NCI-H2196 treated with DMSO at 0.1 percent for 48 hours (cell line): ENCODE measurements at regions not wholly inside any gene's neighbourhood (a gene's known extent, or its start where the extent isn't known, plus 50 kb on each side); places are given as distances from the start of the nearest gene placed in this dataset.

Experiments used
- DNase-seq: peaks from one replicate; lab custom pipeline; 2025; ENCODE audit not compliant: unreplicated experiment; lab: John Stamatoyannopoulos, UW

GRCh38 chr1:83735526-83735925 is 263.4 kb downstream of the TTLL7 start:
- no peak for DNase-seq

- no peak for DNase-seq
These were observed 264.5 kb downstream of the TTLL7 start for GRCh38 chr1:83734420-83734819.

GRCh38 chr1:83725735-83726360 is 273.1 kb downstream of the TTLL7 start:
- no peak for DNase-seq

DNA sequence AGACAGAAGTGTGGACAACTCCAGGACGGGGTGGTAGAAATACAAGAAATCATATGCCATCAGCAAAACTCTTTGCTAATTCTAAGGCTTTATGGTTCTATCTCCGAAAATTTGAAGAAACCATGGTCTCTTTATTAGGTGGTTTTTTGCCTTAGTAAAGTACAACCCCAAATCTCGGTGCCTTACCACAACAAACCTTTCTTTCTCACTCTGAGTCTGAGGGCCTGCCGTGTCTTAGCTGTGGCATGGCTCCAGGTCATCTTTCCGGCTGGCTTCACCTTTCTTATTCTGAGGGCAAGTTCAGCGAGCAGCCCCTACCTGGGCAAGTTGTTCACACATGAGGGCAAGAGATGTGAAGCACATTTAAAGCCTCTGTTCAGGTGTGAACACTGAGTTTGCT is 280.6 kb downstream of the TTLL7 start:
- no peak for DNase-seq

DNA sequence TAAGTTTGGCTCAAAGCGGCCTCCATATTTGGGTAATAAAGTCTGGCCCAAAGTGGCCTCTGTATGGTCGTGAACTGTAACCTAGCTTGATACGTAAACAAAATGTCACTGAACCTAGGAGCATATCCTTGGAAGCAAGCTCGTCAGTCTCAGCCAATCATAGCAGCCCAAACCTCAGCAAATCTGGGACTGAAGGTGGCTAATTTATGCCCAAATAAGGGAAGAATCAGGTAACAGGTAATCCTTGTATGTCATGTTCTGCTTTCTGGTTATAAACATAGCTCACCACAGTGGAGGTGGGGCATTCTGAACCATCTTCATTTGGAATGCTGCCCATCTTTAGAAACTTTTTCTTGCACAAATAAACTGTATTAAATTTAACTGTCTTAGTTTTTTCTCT is 281.1 kb downstream of the TTLL7 start:
- DNase-seq: no peak

GRCh38 chr1:83716641-83717040 is 282.3 kb downstream of the TTLL7 start:
- no peak for DNase-seq

DNA sequence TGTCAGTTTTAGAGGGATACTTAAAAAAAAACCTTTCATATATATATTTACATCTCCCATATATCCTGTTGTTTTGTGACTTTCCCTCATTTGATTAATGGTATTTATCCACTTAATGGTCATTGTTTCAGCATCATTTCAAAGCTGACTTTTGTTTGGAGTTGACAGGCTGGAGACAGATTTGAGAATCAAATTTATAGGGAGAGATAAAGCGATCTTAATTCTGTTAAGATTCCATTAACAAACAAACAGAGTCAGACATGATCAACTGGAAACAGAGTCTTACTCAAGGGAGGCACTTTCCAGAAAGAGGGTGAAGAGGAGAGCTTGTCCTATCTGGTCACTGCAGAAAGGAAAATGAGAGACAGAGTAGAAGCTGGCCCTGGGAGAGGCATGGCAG is 283.4 kb downstream of the TTLL7 start:
- DNase-seq: no peak

- no peak for DNase-seq
These were observed 289.3 kb downstream of the TTLL7 start for GRCh38 chr1:83709662-83710061.

DNA sequence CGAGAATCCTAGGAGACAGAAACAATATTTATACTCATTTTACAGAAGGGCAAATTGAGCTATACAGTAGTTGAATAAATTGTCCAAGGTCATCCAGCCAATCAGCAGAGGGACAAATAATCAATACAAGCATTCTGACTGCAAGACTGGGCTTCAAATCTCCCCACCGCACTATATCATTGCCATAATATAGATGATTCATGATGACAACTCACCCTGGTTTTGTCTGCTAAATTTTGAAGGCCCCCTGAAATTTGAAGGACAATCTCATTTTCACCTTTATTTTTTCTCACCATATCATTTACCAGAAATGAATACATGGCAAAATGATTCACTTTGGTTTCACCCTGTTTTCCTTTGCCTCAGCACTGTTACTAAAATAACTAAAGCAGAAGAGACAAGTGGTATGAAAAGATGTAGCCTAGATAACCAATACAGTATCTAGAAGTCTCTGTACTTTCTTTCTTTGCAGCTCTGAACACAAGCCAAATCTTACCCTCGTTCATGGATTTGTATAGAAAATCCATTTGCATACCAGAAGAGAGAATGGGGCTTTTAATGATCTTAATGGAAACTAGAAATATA is 292.5 kb downstream of the TTLL7 start:
- DNase-seq: no peak

DNA sequence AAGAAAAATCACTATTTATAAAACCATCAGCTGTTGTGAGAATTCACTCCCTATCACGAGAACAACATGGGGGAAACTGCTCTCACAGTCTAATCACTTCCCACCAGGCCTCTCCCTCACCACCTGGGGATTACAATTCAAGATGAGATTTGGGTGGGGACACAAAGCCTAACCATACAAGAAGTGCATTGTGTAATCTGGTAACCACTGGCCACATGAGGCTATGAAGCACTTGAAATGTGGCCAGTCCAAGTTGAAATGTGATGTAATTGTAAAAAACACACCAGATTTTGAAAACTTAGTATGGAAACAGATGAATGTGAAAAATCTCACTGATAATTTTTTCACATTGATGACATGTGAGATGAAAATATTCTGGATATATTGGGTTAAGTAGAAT is 293.8 kb downstream of the TTLL7 start:
- DNase-seq: no peak

DNA sequence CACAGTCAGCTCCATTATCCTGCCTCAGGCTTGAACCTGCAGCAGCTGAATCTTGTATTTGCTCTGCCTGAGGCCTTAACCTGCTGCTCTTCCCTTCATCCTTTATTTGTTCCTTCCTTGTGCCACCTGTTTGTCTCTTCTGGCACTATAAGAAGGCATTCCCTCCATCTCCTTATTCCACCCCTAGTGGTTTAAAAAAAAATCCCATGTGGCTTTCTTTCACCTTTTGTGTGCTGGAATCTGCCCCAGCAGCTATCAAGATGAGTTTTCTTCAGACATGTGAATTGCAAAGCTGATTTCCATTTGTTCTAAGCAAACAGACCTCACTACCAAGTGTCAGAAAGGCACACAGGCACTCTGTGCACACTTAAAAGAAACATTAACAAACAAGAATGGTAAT is 294.6 kb downstream of the TTLL7 start:
- no peak for DNase-seq

DNA sequence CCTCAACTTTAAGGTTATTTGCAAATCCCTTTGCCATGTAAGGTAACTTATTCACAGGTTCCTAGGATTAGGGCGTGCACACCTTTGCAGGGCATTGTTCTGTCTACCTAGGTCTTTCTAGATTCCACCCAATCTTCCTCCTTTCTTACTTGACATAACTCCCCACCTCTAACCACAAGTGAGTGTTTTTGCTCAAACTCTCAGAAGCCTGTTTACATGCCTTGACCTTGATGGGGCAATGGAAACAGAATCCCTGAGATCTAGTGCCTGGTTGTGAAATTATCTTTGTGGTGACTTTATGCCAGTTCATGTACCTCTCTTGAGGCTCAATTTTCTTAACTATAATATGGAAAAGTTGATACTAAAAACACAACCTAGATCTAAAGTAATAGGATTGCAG is 296.6 kb downstream of the TTLL7 start:
- DNase-seq: no peak

- no peak for DNase-seq
These were observed 297.6 kb downstream of the TTLL7 start for GRCh38 chr1:83701355-83701754.

DNA sequence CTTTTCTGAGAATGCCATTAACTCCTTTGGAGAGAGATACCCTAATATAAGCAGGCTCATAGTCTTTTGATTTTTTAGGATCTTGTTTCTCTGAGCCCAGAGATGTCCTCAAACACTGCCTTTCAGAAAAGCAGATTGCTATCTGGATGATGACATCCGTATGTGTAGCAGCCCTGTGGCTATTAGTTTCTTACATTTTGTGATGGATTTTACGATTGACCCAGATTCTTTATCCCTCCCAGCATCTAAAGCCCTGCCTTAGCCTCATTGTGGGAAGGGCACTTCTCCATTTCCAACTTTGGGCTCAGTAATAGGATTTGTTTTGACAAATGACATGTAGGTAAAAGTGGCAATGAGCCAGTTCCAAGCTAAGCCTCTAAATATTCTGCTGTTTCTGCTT is 300.3 kb downstream of the TTLL7 start:
- DNase-seq: no peak

- no peak for DNase-seq
These were observed 301.0 kb downstream of the TTLL7 start for GRCh38 chr1:83697961-83698360.

- DNase-seq: no peak
These were observed 301.7 kb downstream of the TTLL7 start for GRCh38 chr1:83697220-83697619.

DNA sequence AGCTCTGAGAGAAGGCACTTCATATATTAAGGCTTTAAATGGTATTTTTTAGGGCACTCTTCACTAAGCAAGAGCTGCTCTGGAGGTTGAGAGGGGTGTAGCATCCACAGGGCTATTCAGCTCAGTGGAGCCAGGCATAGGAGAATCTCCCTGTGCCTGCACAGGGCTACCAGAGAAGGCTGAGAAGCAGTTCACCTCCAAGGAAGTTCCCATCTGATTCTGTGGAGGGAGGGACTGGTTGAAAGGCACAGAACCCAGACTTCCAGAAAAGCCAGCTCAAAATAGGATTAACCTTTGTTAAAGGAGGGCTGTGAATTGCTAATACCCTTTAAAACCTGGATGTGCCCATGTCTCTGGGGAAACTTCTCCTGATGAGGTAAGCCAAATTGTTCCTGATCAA is 304.5 kb downstream of the TTLL7 start:
- DNase-seq: no peak

GRCh38 chr1:83693427-83694126 is 305.4 kb downstream of the TTLL7 start:
- DNase-seq: no peak

- DNase-seq: no peak
These were observed 306.2 kb downstream of the TTLL7 start for GRCh38 chr1:83692524-83693381.

GRCh38 chr1:83691953-83692500 is 306.9 kb downstream of the TTLL7 start:
- DNase-seq: no peak
